ENCODE measurements at regions not wholly inside any gene's neighbourhood (a gene's known extent, or its start where the extent isn't known, plus 50 kb on each side); places are given as distances from the start of the nearest gene placed in this dataset.

DNA sequence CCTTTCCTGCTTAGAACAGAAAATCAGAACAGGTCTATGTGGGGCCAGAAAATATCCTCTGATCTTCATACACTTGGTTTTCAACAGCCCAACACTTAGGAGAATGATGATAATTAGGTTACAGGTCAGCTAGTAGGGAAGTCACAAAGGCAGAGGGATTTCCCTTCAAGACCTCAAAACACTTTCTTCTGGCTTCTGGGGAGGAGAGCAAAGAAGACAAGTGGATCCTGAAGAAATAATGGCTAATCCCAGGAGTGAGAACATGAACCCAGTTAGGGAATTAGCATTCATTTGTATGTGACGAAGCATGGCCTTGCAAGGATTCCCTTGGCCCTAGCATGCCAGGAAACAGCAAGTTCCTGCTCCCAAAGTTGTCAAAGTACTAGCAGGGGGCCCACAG lies 223.3 kb downstream of the BCAT1 start:
- TF ChIP-seq NFRKB (IDR thresholded peaks at IDR 0.05) (no peak), SUZ12 (IDR thresholded peaks at IDR 0.05) (no peak), BHLHE40 (IDR thresholded peaks at IDR 0.05; ENCODE audit: borderline replicate concordance) (no peak), FOXK2 (IDR thresholded peaks at IDR 0.05) (no peak), ARNT (IDR thresholded peaks at IDR 0.05) (no peak), ZNF384 (IDR thresholded peaks at IDR 0.05) (no peak)
